ENCODE measurements at regions not wholly inside any gene's neighbourhood (a gene's known extent, or its start where the extent isn't known, plus 50 kb on each side); places are given as distances from the start of the nearest gene placed in this dataset.

DNA sequence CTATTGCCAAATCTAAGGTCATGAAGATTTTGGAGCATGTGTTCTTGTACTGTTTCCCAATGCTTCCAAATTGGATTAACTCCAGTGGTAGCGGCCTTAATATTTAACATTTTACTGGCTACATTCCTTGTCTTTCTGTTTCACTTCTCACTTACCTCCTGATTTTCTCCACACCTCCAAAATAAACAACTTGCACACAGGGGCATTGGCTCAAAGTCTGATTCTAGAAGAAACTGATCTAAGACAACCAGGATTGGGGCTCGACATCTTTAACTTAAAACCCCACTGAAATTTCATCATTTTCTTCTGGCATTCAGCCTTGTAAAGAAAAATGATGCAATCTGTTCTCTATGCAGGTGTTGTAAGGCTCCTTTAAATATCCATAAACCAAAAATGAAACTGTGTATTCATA, 557.9 kb upstream of the ID4 start:
- POLR2A ChIA-PET = no interaction called here
- Histone ChIP-seq H2AFZ (ENCODE audit: low read depth, low read length, poor library complexity, severe bottlenecking) (no peak overlapping the region), H3K9ac (ENCODE audit: low read length) (no peak overlapping the region), H3K9me3 (ENCODE audit: control insufficient read depth in 1 of 2, insufficient read depth in 1 of 2, low read depth in 1 of 2, low read length in 2 of 2) (no peaks in the 10 kb centered on the region), H3K4me1 (ENCODE audit: control insufficient read depth in 1 of 2, insufficient read depth in 2 of 2, low read length in 2 of 2) (no peaks in the 10 kb centered on the region), H3K27ac (ENCODE audit: low read depth, low read length) (no peak overlapping the region), H3K4me2 (ENCODE audit: low read length) (no peak overlapping the region), H4K20me1 (ENCODE audit: insufficient read depth) (no peaks in the 10 kb centered on the region), H3K9me2 (ENCODE audit: insufficient read depth) (no peaks in the 10 kb centered on the region), H3K27me3 (ENCODE audit: insufficient read depth, low read length) (no peaks in the 10 kb centered on the region), H3K4me3 (replicated peaks in 1 of 2; ENCODE audit: low read depth in 1 of 2, low read length in 2 of 2) (no peak overlapping the region), H3K79me2 (ENCODE audit: insufficient read depth, low read length) (no peaks in the 10 kb centered on the region), H3K36me3 (ENCODE audit: control insufficient read depth in 1 of 2, insufficient read depth in 2 of 2, low read length in 2 of 2) (no peaks in the 10 kb centered on the region)
- intact Hi-C loops (cut with micrococcal nuclease) = no loop called here
- no TSS peak for BruUV-seq (replicated peaks)
- RAD21 ChIA-PET (ENCODE audit: low non-redundant PET in 1 of 2, low total read pairs in 2 of 2, uncharacterized antibody in 2 of 2, unreplicated experiment in 2 of 2) = no interaction called here
- no peak for ATAC-seq
- CTCF ChIA-PET = no interaction called here
- no peak for DNase-seq (ENCODE audit: low read depth, low spot score)
- TF ChIP-seq ELF1 (IDR thresholded peaks at IDR 0.05; ENCODE audit: borderline replicate concordance, low read depth) (no peak), CEBPB (IDR thresholded peaks at IDR 0.05; ENCODE audit: low read depth) (peak; percentile 42; the same call in 1 of the 2 replicates)

DNA sequence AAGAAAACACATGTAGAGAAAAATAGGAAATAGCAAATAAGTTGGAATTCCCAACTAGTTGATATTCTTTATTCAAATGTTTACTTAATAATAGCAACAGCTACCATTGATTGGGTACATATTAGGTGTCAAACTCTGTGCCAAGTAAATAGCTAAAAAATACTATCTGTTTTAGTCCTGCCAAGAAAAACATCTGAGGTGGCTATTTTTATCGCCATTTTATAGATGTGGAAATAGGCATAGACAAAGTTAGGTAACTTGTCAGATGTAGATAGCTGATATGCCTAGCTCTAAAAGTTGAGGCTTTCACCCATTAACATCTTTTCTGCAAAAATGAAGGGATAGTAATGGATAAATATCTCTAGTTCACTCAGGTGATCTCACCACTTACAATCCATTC, 549.2 kb upstream of the ID4 start:
- no peaks in the 10 kb centered on the region for H3K79me2 ChIP-seq (ENCODE audit: insufficient read depth, low read length)
- H3K9me3 ChIP-seq (ENCODE audit: control insufficient read depth in 1 of 2, insufficient read depth in 1 of 2, low read depth in 1 of 2, low read length in 2 of 2) = no peaks in the 10 kb centered on the region
- H3K9me2 ChIP-seq (ENCODE audit: insufficient read depth) = no peaks in the 10 kb centered on the region
- H3K36me3 ChIP-seq (ENCODE audit: control insufficient read depth in 1 of 2, insufficient read depth in 2 of 2, low read length in 2 of 2) = no peaks in the 10 kb centered on the region
- BruUV-seq (replicated peaks) = no TSS peak
- H3K4me3 ChIP-seq (replicated peaks in 1 of 2; ENCODE audit: low read depth in 1 of 2, low read length in 2 of 2) = no peak overlapping the region
- H3K4me2 ChIP-seq (ENCODE audit: low read length) = no peak overlapping the region
- ChIA-PET RAD21 (ENCODE audit: low non-redundant PET in 1 of 2, low total read pairs in 2 of 2, uncharacterized antibody in 2 of 2, unreplicated experiment in 2 of 2) (no interaction called here), POLR2A (no interaction called here), CTCF (no interaction called here)
- no peak overlapping the region for H3K9ac ChIP-seq (ENCODE audit: low read length)
- no peaks in the 10 kb centered on the region for H4K20me1 ChIP-seq (ENCODE audit: insufficient read depth)
- no peak overlapping the region for H3K27ac ChIP-seq (ENCODE audit: low read depth, low read length)
- H2AFZ ChIP-seq (ENCODE audit: low read depth, low read length, poor library complexity, severe bottlenecking) = no peak overlapping the region
- DNase-seq (ENCODE audit: low read depth, low spot score) = no peak
- intact Hi-C loops (cut with micrococcal nuclease) = no loop called here
- H3K4me1 ChIP-seq (ENCODE audit: control insufficient read depth in 1 of 2, insufficient read depth in 2 of 2, low read length in 2 of 2) = no peaks in the 10 kb centered on the region
- ATAC-seq = no peak
- H3K27me3 ChIP-seq (ENCODE audit: insufficient read depth, low read length) = no peaks in the 10 kb centered on the region
- TF ChIP-seq ELF1 (IDR thresholded peaks at IDR 0.05; ENCODE audit: borderline replicate concordance, low read depth) = no peak
- no peak for TF ChIP-seq YY1 (IDR thresholded peaks at IDR 0.05; ENCODE audit: extremely low read depth, insufficient replicate concordance, low read depth, low read length)
- TF ChIP-seq TCF7L2 (IDR thresholded peaks at IDR 0.05; ENCODE audit: borderline replicate concordance, extremely low read depth, insufficient read depth, insufficient read length) = no peak
- no peak for TF ChIP-seq JUND (IDR thresholded peaks at IDR 0.05)
- no peak for TF ChIP-seq EZH2phosphoT487 (IDR thresholded peaks at IDR 0.05; ENCODE audit: borderline replicate concordance)
- no peak for TF ChIP-seq SRF (IDR thresholded peaks at IDR 0.05; ENCODE audit: low read depth)
- TF ChIP-seq, protein P1, sequence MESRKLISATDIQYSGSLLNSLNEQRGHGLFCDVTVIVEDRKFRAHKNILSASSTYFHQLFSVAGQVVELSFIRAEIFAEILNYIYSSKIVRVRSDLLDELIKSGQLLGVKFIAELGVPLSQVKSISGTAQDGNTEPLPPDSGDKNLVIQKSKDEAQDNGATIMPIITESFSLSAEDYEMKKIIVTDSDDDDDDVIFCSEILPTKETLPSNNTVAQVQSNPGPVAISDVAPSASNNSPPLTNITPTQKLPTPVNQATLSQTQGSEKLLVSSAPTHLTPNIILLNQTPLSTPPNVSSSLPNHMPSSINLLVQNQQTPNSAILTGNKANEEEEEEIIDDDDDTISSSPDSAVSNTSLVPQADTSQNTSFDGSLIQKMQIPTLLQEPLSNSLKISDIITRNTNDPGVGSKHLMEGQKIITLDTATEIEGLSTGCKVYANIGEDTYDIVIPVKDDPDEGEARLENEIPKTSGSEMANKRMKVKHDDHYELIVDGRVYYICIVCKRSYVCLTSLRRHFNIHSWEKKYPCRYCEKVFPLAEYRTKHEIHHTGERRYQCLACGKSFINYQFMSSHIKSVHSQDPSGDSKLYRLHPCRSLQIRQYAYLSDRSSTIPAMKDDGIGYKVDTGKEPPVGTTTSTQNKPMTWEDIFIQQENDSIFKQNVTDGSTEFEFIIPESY (IDR thresholded peaks at IDR 0.05; ENCODE audit: extremely low read depth, insufficient replicate concordance, low read length) = no peak
- TF ChIP-seq, protein P2, sequence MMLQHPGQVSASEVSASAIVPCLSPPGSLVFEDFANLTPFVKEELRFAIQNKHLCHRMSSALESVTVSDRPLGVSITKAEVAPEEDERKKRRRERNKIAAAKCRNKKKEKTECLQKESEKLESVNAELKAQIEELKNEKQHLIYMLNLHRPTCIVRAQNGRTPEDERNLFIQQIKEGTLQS (IDR thresholded peaks at IDR 0.05) = no peak
